ENCODE measurements at regions not wholly inside any gene's neighbourhood (a gene's known extent, or its start where the extent isn't known, plus 50 kb on each side); places are given as distances from the start of the nearest gene placed in this dataset.

GRCh38 chr2:12855508-12855907 lies 138.8 kb downstream of the TRIB2 start:
- CTCF ChIA-PET: interaction anchor here (1.2 to 2.2 kb wide), 2 partner anchors 29 to 75 kb away, joined by 3 to 13 read pairs; no protein-coding TSS in a partner anchor
- no peaks in the 10 kb centered on the region for H3K9me1 ChIP-seq (replicated peaks; ENCODE audit: control insufficient read depth, extremely low read depth, insufficient read depth, low read length)
- dilution Hi-C loops (cut with MboI; ENCODE audit: extremely low pct_ligation_motif_present, low sequenced_read_pairs) (no loop called here), intact Hi-C loops (cut with micrococcal nuclease) (loop anchor here (5.0 kb wide), 1 partner anchor 298 kb away; no protein-coding TSS in a partner anchor)
- H2AFZ ChIP-seq (ENCODE audit: low read depth, low read length): no peak overlapping the region
- no peaks in the 10 kb centered on the region for H3K79me2 ChIP-seq (ENCODE audit: control insufficient read depth, insufficient read depth, low read length)
- H3K9ac ChIP-seq (replicated peaks; ENCODE audit: extremely low read depth, insufficient read depth, low read length): no peak overlapping the region
- no peak for DNase-seq (ENCODE audit: low read depth, low spot score)
- BruUV-seq (replicated peaks): no TSS peak
- peaks cover 27% of the 10 kb centered on the region for H3K4me1 ChIP-seq (ENCODE audit: control insufficient read depth, extremely low read depth, insufficient read depth, low read length)
- H3K27ac ChIP-seq (ENCODE audit: insufficient read depth, low read depth, low read length): no peak overlapping the region
- no peak for FAIRE-seq
- H3K36me3 ChIP-seq (ENCODE audit: control insufficient read depth in 2 of 2, extremely low read depth in 1 of 2, insufficient read depth in 2 of 2, low read length in 2 of 2): no peaks in the 10 kb centered on the region
- H4K20me1 ChIP-seq (replicated peaks; ENCODE audit: control insufficient read depth, extremely low read depth, insufficient read depth, low read length): no peaks in the 10 kb centered on the region
- no peaks in the 10 kb centered on the region for H3K9me3 ChIP-seq (replicated peaks; ENCODE audit: control insufficient read depth, insufficient read depth, low read length)
- no peaks in the 10 kb centered on the region for H3K27me3 ChIP-seq (ENCODE audit: control insufficient read depth in 2 of 2, insufficient read depth in 2 of 2, low read length in 2 of 2)
- no peak overlapping the region for H3K4me3 ChIP-seq (replicated peaks in 1 of 3; ENCODE audit: insufficient read depth in 1 of 3, low read depth in 1 of 3, low read length in 3 of 3)
- TF ChIP-seq POLR2AphosphoS5 (IDR thresholded peaks at IDR 0.05; ENCODE audit: insufficient read depth, low read depth, low read length): no peak
- TF ChIP-seq JUN (IDR thresholded peaks at IDR 0.05; ENCODE audit: borderline replicate concordance, insufficient read depth, insufficient read length, low read depth): no peak
- no peak for TF ChIP-seq FOS (IDR thresholded peaks at IDR 0.05; ENCODE audit: borderline replicate concordance, insufficient read depth, low read length)
- TF ChIP-seq POLR2A (IDR thresholded peaks at IDR 0.05; ENCODE audit: low read depth, low read length): no peak
- no peak for TF ChIP-seq MYC (IDR thresholded peaks at IDR 0.05; ENCODE audit: low read depth, low read length)
- no peak for TF ChIP-seq CTCF (IDR thresholded peaks at IDR 0.05; ENCODE audit: extremely low read depth in 1 of 2, insufficient read depth in 1 of 2, low read depth in 1 of 2, low read length in 2 of 2)
- TF ChIP-seq, protein P1, sequence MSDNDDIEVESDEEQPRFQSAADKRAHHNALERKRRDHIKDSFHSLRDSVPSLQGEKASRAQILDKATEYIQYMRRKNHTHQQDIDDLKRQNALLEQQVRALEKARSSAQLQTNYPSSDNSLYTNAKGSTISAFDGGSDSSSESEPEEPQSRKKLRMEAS (IDR thresholded peaks at IDR 0.05; ENCODE audit: insufficient read depth, insufficient read length): no peak
- TF ChIP-seq EZH2 (IDR thresholded peaks at IDR 0.05; ENCODE audit: borderline replicate concordance, low read depth, low read length, severe bottlenecking): no peak
- TF ChIP-seq GATA2 (IDR thresholded peaks at IDR 0.05; ENCODE audit: insufficient read depth, insufficient read length, low read depth, low read length): no peak
- POLR2A ChIA-PET: no interaction called here
- no peak overlapping the region for H3K4me2 ChIP-seq (ENCODE audit: insufficient read depth, low read length)

Measured in endothelial cell of umbilical vein (primary cell).